ENCODE measurements at regions not wholly inside any gene's neighbourhood (a gene's known extent, or its start where the extent isn't known, plus 50 kb on each side); places are given as distances from the start of the nearest gene placed in this dataset.

DNA sequence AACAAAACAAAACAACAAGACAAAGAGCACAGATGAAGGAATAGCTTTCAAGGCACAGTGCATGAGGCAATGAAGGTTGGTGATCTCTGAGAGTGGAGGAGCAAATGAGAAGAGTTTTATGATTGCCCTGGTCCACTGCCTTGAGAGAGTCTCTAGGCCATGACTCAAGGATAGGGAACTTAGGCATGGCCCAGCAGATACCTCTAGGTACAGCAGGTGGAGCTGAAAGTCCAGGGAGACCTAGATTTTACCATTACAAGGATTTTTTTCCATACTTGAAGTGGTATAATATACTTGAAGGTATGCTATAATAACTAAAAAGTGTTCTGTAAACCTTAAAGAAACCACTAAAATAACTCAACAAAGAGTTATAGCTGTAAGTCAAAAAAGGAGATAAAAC is 239.5 kb upstream of the KLHL29 start:
- Histone ChIP-seq H3K9me3 (ENCODE audit: control insufficient read depth in 5 of 5, low read length in 5 of 5) (no peaks in the 10 kb centered on the region), H3K27me3 (ENCODE audit: control insufficient read depth in 5 of 5, insufficient read depth in 4 of 5, low read length in 5 of 5) (peaks cover 0 to 2% (median 0%) of the 10 kb centered on the region in 5 donors), H3K4me3 (ENCODE audit: low read depth in 1 of 5, low read length in 5 of 5) (no peak overlapping the region), H3K36me3 (ENCODE audit: control insufficient read depth in 5 of 5, insufficient read depth in 5 of 5, low read length in 5 of 5) (no peaks in the 10 kb centered on the region), H3K27ac (ENCODE audit: low read depth, low read length) (no peak overlapping the region), H3K4me1 (ENCODE audit: control insufficient read depth in 5 of 5, insufficient read depth in 5 of 5, low read length in 5 of 5) (no peaks in the 10 kb centered on the region), H3K9ac (ENCODE audit: low read length in 5 of 5) (no peak overlapping the region)

DNA sequence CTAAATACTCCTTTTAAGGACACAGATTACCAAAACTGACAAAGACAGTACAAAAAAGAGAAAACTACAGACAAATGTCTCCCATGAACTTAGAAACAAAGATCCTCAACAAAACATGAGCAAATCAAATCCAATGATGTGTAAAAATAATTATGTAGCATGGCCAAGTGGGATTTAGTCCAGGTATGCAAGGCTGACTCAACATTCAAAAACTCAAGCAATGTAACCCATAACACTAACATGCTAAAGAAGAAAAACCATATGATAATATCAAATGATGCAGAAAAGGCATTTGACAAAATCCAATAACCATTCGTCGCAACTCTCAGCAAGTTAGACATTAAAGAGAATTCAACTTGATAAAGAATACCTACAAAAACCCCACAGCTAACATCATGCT is 239.0 kb upstream of the KLHL29 start:
- no peak overlapping the region for H3K27ac ChIP-seq (ENCODE audit: low read depth, low read length)
- H3K27me3 ChIP-seq (ENCODE audit: control insufficient read depth in 5 of 5, insufficient read depth in 4 of 5, low read length in 5 of 5): no peaks in the 10 kb centered on the region
- no peaks in the 10 kb centered on the region for H3K4me1 ChIP-seq (ENCODE audit: control insufficient read depth in 5 of 5, insufficient read depth in 5 of 5, low read length in 5 of 5)
- H3K9me3 ChIP-seq (ENCODE audit: control insufficient read depth in 5 of 5, low read length in 5 of 5): no peaks in the 10 kb centered on the region
- no peaks in the 10 kb centered on the region for H3K36me3 ChIP-seq (ENCODE audit: control insufficient read depth in 5 of 5, insufficient read depth in 5 of 5, low read length in 5 of 5)
- H3K4me3 ChIP-seq (ENCODE audit: low read depth in 1 of 5, low read length in 5 of 5): no peak overlapping the region
- H3K9ac ChIP-seq (ENCODE audit: low read length in 5 of 5): no peak overlapping the region

DNA sequence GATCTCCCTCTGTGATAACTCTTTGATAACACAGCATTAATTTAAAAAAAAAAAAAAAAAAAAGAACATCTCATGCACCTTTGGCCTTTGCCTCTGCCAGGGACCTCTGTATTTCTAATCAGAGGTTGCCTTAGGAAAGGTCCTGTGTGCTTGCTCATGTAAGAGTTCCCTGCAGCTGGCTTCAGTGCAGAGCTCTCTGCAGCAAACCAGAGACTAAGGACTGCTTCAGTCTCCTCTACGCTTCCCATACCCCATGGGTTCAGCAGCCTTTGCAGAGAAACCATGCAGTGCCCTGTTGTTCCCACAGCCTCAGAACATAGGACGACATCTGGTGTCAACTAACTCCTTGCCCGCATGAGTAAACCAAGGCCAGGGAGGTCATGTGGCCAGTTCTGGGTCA is 236.6 kb upstream of the KLHL29 start:
- H3K27ac ChIP-seq (ENCODE audit: low read depth, low read length): no peak overlapping the region

DNA sequence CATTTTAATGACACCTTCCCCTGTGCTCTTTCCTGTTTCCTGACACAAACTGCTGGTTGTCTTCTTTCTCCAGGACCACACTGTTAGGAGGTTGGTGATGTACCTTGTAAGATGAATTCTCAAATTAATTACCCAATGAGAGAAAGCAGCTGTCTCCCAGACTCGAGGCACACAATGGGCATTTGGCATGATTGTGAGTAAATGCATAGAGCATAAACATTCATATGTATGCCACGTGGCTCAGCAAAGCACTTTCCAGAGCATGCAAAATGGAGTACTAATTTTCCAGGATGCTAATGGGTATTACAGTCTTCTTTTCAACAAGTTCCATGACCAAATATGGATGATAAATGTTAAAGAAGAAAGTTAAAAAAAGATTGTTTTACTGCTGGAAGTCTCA is 235.2 kb upstream of the KLHL29 start:
- Histone ChIP-seq H3K27me3 (ENCODE audit: control insufficient read depth in 5 of 5, insufficient read depth in 4 of 5, low read length in 5 of 5) (no peaks in the 10 kb centered on the region), H3K4me3 (ENCODE audit: low read depth in 1 of 5, low read length in 5 of 5) (no peak overlapping the region), H3K27ac (ENCODE audit: low read depth, low read length) (no peak overlapping the region), H3K4me1 (ENCODE audit: control insufficient read depth in 5 of 5, insufficient read depth in 5 of 5, low read length in 5 of 5) (no peaks in the 10 kb centered on the region), H3K9ac (ENCODE audit: low read length in 5 of 5) (no peak overlapping the region), H3K9me3 (ENCODE audit: control insufficient read depth in 5 of 5, low read length in 5 of 5) (no peaks in the 10 kb centered on the region), H3K36me3 (ENCODE audit: control insufficient read depth in 5 of 5, insufficient read depth in 5 of 5, low read length in 5 of 5) (no peaks in the 10 kb centered on the region)

More for the DNA sequence above, 236.6 kb upstream of the KLHL29 start:
- no peaks in the 10 kb centered on the region for H3K4me1 ChIP-seq (ENCODE audit: control insufficient read depth in 5 of 5, insufficient read depth in 5 of 5, low read length in 5 of 5)
- H3K36me3 ChIP-seq (ENCODE audit: control insufficient read depth in 5 of 5, insufficient read depth in 5 of 5, low read length in 5 of 5): no peaks in the 10 kb centered on the region
- no peak overlapping the region for H3K9ac ChIP-seq (ENCODE audit: low read length in 5 of 5)
- no peaks in the 10 kb centered on the region for H3K9me3 ChIP-seq (ENCODE audit: control insufficient read depth in 5 of 5, low read length in 5 of 5)
- no peaks in the 10 kb centered on the region for H3K27me3 ChIP-seq (ENCODE audit: control insufficient read depth in 5 of 5, insufficient read depth in 4 of 5, low read length in 5 of 5)
- no peak overlapping the region for H3K4me3 ChIP-seq (ENCODE audit: low read depth in 1 of 5, low read length in 5 of 5)

DNA sequence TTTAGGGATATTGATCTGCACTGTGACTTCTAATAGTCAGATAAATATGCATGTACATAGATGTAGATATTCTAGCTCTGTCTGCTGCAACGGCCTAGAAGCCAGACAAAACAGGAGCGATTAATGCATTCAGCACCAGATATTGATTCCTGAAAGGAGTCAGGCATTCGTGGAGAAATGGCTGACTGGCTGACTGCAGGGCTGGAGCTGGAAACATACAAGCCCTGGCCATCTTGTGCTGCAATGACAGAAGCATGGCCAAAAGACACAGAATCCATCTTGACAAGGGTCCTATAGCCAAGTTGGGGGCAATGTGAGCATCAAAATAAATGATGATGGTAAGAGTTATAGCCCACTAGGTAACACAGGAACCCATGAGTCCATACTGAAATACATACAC is 231.5 kb upstream of the KLHL29 start:
- H3K36me3 ChIP-seq (ENCODE audit: control insufficient read depth in 5 of 5, insufficient read depth in 5 of 5, low read length in 5 of 5): no peaks in the 10 kb centered on the region
- H3K27me3 ChIP-seq (ENCODE audit: control insufficient read depth in 5 of 5, insufficient read depth in 4 of 5, low read length in 5 of 5): no peaks in the 10 kb centered on the region
- H3K4me3 ChIP-seq (ENCODE audit: low read depth in 1 of 5, low read length in 5 of 5): no peak overlapping the region
- H3K27ac ChIP-seq (ENCODE audit: low read depth, low read length): no peak overlapping the region
- no peaks in the 10 kb centered on the region for H3K4me1 ChIP-seq (ENCODE audit: control insufficient read depth in 5 of 5, insufficient read depth in 5 of 5, low read length in 5 of 5)
- no peak overlapping the region for H3K9ac ChIP-seq (ENCODE audit: low read length in 5 of 5)
- H3K9me3 ChIP-seq (ENCODE audit: control insufficient read depth in 5 of 5, low read length in 5 of 5): no peaks in the 10 kb centered on the region

DNA sequence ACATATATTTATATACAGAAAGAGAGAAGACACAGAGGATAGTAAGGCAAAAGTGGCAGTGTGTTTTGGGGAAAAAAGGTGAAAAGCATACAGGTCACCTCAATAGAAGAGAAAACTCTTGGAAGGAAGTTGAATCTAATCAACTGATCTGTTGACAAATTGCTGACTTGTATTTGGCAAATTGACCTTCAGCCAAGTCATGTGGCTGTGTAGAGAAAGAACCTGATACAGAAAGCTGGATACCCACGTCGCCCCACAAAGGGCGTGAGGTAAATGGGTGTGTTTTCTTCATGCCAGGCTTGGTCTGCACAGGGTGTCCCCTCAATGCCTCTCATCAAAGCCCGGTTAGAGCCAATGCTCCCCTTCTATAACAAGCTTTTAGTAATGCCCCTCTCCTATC is 230.0 kb upstream of the KLHL29 start:
- H3K36me3 ChIP-seq (ENCODE audit: control insufficient read depth in 5 of 5, insufficient read depth in 5 of 5, low read length in 5 of 5): no peaks in the 10 kb centered on the region
- H3K4me1 ChIP-seq (ENCODE audit: control insufficient read depth in 5 of 5, insufficient read depth in 5 of 5, low read length in 5 of 5): no peaks in the 10 kb centered on the region
- no peaks in the 10 kb centered on the region for H3K27me3 ChIP-seq (ENCODE audit: control insufficient read depth in 5 of 5, insufficient read depth in 4 of 5, low read length in 5 of 5)
- H3K9ac ChIP-seq (ENCODE audit: low read length in 5 of 5): no peak overlapping the region
- H3K9me3 ChIP-seq (ENCODE audit: control insufficient read depth in 5 of 5, low read length in 5 of 5): no peaks in the 10 kb centered on the region
- no peak overlapping the region for H3K27ac ChIP-seq (ENCODE audit: low read depth, low read length)
- H3K4me3 ChIP-seq (ENCODE audit: low read depth in 1 of 5, low read length in 5 of 5): no peak overlapping the region

DNA sequence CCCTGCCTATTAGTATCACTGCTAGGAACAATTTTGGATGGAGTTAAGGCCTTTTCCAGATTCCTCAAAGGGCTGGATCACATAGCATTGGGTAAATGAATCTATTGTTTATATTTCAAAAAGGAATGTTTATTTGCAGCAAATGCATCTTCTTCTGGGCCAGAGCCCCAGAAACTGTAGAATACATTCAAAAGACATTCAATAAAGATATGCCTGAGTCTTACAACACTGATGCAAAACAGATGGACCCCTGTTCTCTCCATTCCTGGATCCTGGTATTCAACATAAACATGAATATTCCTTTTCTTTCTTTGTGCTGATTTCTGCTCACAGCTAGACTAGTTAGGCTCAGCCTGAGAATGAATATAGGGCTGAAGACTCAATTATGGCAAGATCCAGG is 227.2 kb upstream of the KLHL29 start:
- H3K4me3 ChIP-seq (ENCODE audit: low read depth in 1 of 5, low read length in 5 of 5): no peak overlapping the region
- no peak overlapping the region for H3K27ac ChIP-seq (ENCODE audit: low read depth, low read length)
- no peaks in the 10 kb centered on the region for H3K36me3 ChIP-seq (ENCODE audit: control insufficient read depth in 5 of 5, insufficient read depth in 5 of 5, low read length in 5 of 5)
- no peaks in the 10 kb centered on the region for H3K9me3 ChIP-seq (ENCODE audit: control insufficient read depth in 5 of 5, low read length in 5 of 5)
- no peak overlapping the region for H3K9ac ChIP-seq (ENCODE audit: low read length in 5 of 5)
- no peaks in the 10 kb centered on the region for H3K4me1 ChIP-seq (ENCODE audit: control insufficient read depth in 5 of 5, insufficient read depth in 5 of 5, low read length in 5 of 5)
- H3K27me3 ChIP-seq (ENCODE audit: control insufficient read depth in 5 of 5, insufficient read depth in 4 of 5, low read length in 5 of 5): no peaks in the 10 kb centered on the region

DNA sequence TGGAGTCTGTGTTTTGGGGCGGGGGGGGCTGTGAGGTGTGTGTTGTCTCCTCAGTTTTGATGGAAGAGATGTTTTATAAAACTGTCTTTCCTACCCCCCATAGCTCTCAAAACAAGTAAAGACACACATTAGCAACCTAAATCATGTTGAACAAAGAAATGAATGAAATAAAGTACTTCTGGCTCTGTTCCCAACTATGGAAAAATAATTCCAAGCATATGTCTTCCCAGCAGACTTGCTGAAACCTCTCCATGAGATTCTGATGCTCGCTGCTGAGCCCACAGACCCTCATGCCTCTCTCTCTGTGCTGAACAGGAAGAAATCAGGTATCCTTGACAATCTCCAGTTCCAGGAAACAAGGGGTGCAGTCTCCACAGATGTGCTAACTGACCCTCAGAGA is 226.7 kb upstream of the KLHL29 start:
- Histone ChIP-seq H3K9ac (ENCODE audit: low read length in 5 of 5) (no peak overlapping the region), H3K4me1 (ENCODE audit: control insufficient read depth in 5 of 5, insufficient read depth in 5 of 5, low read length in 5 of 5) (no peaks in the 10 kb centered on the region), H3K9me3 (ENCODE audit: control insufficient read depth in 5 of 5, low read length in 5 of 5) (no peaks in the 10 kb centered on the region)

DNA sequence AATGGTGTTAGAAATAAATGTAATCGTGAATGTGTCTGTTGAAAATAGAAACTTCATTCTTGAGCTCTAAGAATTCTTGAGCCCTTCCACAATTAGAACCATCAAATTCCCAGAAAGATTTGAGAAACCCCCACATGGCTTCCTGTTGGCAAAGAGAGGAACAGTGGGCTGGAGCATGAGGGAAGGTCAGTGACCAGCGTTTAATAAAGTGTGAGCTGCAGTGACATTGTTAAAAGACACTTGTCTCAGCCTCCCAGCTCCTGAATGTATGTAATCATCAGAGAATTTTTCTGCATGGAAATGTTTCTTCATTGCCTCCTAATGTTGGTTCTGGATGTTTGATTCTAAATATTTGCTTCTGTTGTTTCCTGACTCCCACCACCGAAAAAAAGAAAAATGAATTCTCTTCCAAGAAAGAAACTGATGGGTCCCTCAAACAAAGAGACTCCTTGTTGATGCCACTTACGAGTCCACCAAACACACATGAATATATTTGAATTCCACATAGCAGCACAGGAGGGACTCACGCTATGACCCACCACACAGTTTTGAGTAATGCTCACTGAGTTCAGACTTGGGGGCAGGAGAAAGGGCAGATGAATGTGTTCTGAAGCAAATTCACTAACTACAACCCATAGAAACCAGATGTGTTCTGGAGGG is 225.1 kb upstream of the KLHL29 start:
- Histone ChIP-seq H3K27me3 (ENCODE audit: control insufficient read depth in 5 of 5, insufficient read depth in 4 of 5, low read length in 5 of 5) (no peaks in the 10 kb centered on the region), H3K36me3 (ENCODE audit: control insufficient read depth in 5 of 5, insufficient read depth in 5 of 5, low read length in 5 of 5) (no peaks in the 10 kb centered on the region), H3K9me3 (ENCODE audit: control insufficient read depth in 5 of 5, low read length in 5 of 5) (no peaks in the 10 kb centered on the region), H3K4me1 (ENCODE audit: control insufficient read depth in 5 of 5, insufficient read depth in 5 of 5, low read length in 5 of 5) (no peaks in the 10 kb centered on the region), H3K4me3 (ENCODE audit: low read depth in 1 of 5, low read length in 5 of 5) (no peak overlapping the region), H3K9ac (ENCODE audit: low read length in 5 of 5) (no peak overlapping the region), H3K27ac (ENCODE audit: low read depth, low read length) (no peak overlapping the region)

More for the DNA sequence above, 226.7 kb upstream of the KLHL29 start:
- Histone ChIP-seq H3K27me3 (ENCODE audit: control insufficient read depth in 5 of 5, insufficient read depth in 4 of 5, low read length in 5 of 5) (no peaks in the 10 kb centered on the region), H3K36me3 (ENCODE audit: control insufficient read depth in 5 of 5, insufficient read depth in 5 of 5, low read length in 5 of 5) (no peaks in the 10 kb centered on the region), H3K27ac (ENCODE audit: low read depth, low read length) (no peak overlapping the region), H3K4me3 (ENCODE audit: low read depth in 1 of 5, low read length in 5 of 5) (no peak overlapping the region)

DNA sequence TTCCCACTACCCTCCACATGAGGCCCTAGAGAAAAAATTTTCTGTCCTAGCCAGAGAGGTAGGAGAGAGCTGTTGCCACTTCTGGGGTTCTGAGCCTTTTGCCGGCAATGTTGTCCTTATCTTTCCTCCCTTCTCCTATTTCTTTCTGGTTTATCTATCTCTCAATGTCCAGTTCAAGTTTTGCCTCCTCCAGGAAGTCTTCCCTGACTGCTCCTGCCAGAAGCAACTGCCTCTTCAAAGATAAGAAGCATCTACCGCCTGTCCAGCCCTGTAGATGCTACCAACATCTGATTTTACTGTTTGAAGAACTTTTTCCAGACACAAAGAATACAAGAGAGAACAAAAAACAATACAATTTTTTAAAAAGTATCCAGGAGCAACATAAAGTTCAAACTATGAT is 220.8 kb upstream of the KLHL29 start:
- no peak overlapping the region for H3K27ac ChIP-seq (ENCODE audit: low read depth, low read length)
- H3K4me3 ChIP-seq (ENCODE audit: low read depth in 1 of 5, low read length in 5 of 5): no peak overlapping the region
- no peaks in the 10 kb centered on the region for H3K9me3 ChIP-seq (ENCODE audit: control insufficient read depth in 5 of 5, low read length in 5 of 5)
- no peaks in the 10 kb centered on the region for H3K36me3 ChIP-seq (ENCODE audit: control insufficient read depth in 5 of 5, insufficient read depth in 5 of 5, low read length in 5 of 5)
- no peaks in the 10 kb centered on the region for H3K4me1 ChIP-seq (ENCODE audit: control insufficient read depth in 5 of 5, insufficient read depth in 5 of 5, low read length in 5 of 5)
- no peaks in the 10 kb centered on the region for H3K27me3 ChIP-seq (ENCODE audit: control insufficient read depth in 5 of 5, insufficient read depth in 4 of 5, low read length in 5 of 5)
- no peak overlapping the region for H3K9ac ChIP-seq (ENCODE audit: low read length in 5 of 5)

DNA sequence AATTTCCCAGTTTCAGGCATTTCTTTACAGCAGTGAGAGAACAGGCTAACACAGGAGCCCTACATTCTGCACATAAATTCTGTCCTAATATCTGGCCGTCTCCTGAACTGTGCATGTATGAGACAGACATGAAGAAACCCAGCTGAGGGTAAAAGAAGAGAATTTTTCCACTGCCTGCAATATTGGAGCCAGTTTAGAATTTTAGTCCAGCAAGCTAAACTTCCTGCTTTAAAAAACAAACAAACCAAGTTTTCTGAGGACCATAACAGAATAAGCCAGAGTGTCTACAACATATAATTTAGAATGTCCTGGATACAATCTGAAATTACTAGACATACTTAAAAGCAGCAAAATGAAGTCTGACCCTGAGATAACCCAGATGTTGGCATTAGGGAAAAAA is 215.1 kb upstream of the KLHL29 start:
- Histone ChIP-seq H3K27ac (ENCODE audit: low read depth, low read length) (no peak overlapping the region), H3K9ac (ENCODE audit: low read length in 5 of 5) (no peak overlapping the region), H3K27me3 (ENCODE audit: control insufficient read depth in 5 of 5, insufficient read depth in 4 of 5, low read length in 5 of 5) (no peaks in the 10 kb centered on the region), H3K36me3 (ENCODE audit: control insufficient read depth in 5 of 5, insufficient read depth in 5 of 5, low read length in 5 of 5) (no peaks in the 10 kb centered on the region), H3K9me3 (ENCODE audit: control insufficient read depth in 5 of 5, low read length in 5 of 5) (peaks cover 0 to 8% (median 0%) of the 10 kb centered on the region in 5 donors), H3K4me3 (ENCODE audit: low read depth in 1 of 5, low read length in 5 of 5) (no peak overlapping the region), H3K4me1 (ENCODE audit: control insufficient read depth in 5 of 5, insufficient read depth in 5 of 5, low read length in 5 of 5) (no peaks in the 10 kb centered on the region)
